Endothelial cell of umbilical vein (primary cell): ENCODE measurements at regions not wholly inside any gene's neighbourhood (a gene's known extent, or its start where the extent isn't known, plus 50 kb on each side); places are given as distances from the start of the nearest gene placed in this dataset.

Experiments
- BruUV-seq: library from RNA; stranded (reverse); fragments of 400-500 nt; replicated peaks from 2 replicates; lab custom pipeline; 2021; lab: Mats Ljungman, UMichigan
- CTCF ChIA-PET: fragments of 300-600, 350-600 bp; sonication (Branson Sonifier 250); formaldehyde crosslinking; loops from one replicate; lab custom pipeline; 2021; ENCODE audit warnings: antibody characterized with exemption, inconsistent platforms; lab: Charles Lee
- POLR2A ChIA-PET: fragments of 300-600, 350-600 bp; sonication (Branson Sonifier 250); formaldehyde crosslinking; loops from one replicate; lab custom pipeline; 2021; ENCODE audit warnings: antibody characterized with exemption, inconsistent platforms; lab: Charles Lee
- DNase-seq: peaks from one replicate; pipeline ENCODE4 v3.0.0-alpha.2; 2011; ENCODE audit warnings: low read depth, low spot score
- FAIRE-seq: peaks from 2 replicates; lab custom pipeline; 2011; peaks lifted over from hg19 to GRCh38; lab: Jason Lieb, UNC
- H2AFZ ChIP-seq: 2 replicates; pipeline ENCODE4 v1.6.0; 2012; ENCODE audit warnings: low read depth, low read length, control low read depth, inconsistent platforms
- H3K27ac ChIP-seq: 2 replicates; pipeline ENCODE4 v1.5.1; 2011; ENCODE audit warnings: low read depth, mild to moderate bottlenecking, control low read depth, low read length, moderate library complexity; ENCODE audit not compliant: insufficient read depth
- H3K27me3 ChIP-seq, 2 experiments: 2 replicates each; pipeline versions ENCODE4 v1.6.0 to v1.6.1; 2011; ENCODE audit warnings: low read length in 2 of 2, mixed read lengths in 1 of 2; ENCODE audit not compliant: control insufficient read depth in 2 of 2, insufficient read depth in 2 of 2
- H3K36me3 ChIP-seq, 2 experiments: 2 replicates in 1 of 2; 3 replicates in 1 of 2; pipeline ENCODE4 v1.5.1; 2011; ENCODE audit warnings: low read length in 2 of 2, mild to moderate bottlenecking in 1 of 2, moderate library complexity in 1 of 2; ENCODE audit not compliant: control insufficient read depth in 2 of 2, insufficient read depth in 2 of 2; ENCODE audit errors: extremely low read depth in 1 of 2
- H3K4me1 ChIP-seq: 3 replicates; pipeline ENCODE4 v1.5.1; 2011; ENCODE audit warnings: mild to moderate bottlenecking, low read length; ENCODE audit not compliant: control insufficient read depth, insufficient read depth; ENCODE audit errors: extremely low read depth
- H3K4me2 ChIP-seq: 2 replicates; pipeline ENCODE4 v1.6.1; 2011; ENCODE audit warnings: low read length, control low read depth, mixed read lengths; ENCODE audit not compliant: insufficient read depth
- H3K4me3 ChIP-seq, 3 experiments: fragments of 200-600 bp in 1 of 3; sonication (generic), shearing (Covaris generic) in 1 of 3; replicated peaks in 1 of 3; 2 replicates each; pipeline ENCODE4 v1.5.1; 2011 to 2016; ENCODE audit warnings: control low read depth in 3 of 3, low read length in 3 of 3, mild to moderate bottlenecking in 2 of 3, inconsistent platforms in 1 of 3, low read depth in 1 of 3, moderate library complexity in 1 of 3; ENCODE audit not compliant: insufficient read depth in 1 of 3
- H3K79me2 ChIP-seq: 2 replicates; pipeline ENCODE4 v1.6.0; 2012; ENCODE audit warnings: low read length, inconsistent platforms; ENCODE audit not compliant: control insufficient read depth, insufficient read depth
- H3K9ac ChIP-seq: replicated peaks from 2 replicates; pipeline ENCODE3; 2011; ENCODE audit warnings: low read length, control low read depth; ENCODE audit not compliant: insufficient read depth; ENCODE audit errors: extremely low read depth
- H3K9me1 ChIP-seq: replicated peaks from 3 replicates; pipeline ENCODE4 v1.6.0; 2011; ENCODE audit warnings: mild to moderate bottlenecking, low read length; ENCODE audit not compliant: control insufficient read depth, insufficient read depth; ENCODE audit errors: extremely low read depth
- H3K9me3 ChIP-seq: replicated peaks from 2 replicates; pipeline ENCODE4 v1.5.1; 2012; ENCODE audit warnings: low read length, inconsistent platforms; ENCODE audit not compliant: control insufficient read depth, insufficient read depth
- H4K20me1 ChIP-seq: replicated peaks from 2 replicates; pipeline ENCODE3; 2011; ENCODE audit warnings: mild to moderate bottlenecking, low read length; ENCODE audit not compliant: control insufficient read depth, insufficient read depth; ENCODE audit errors: extremely low read depth
- CTCF ChIP-seq, 2 donors: IDR thresholded peaks; 1 replicate in 1 of 2; 2 replicates in 1 of 2; pipeline ENCODE4 v1.5.1; 2011; ENCODE audit warnings: low read length in 2 of 2, mild to moderate bottlenecking in 2 of 2, moderate library complexity in 2 of 2, control low read depth in 1 of 2, inconsistent platforms in 1 of 2, low read depth in 1 of 2; ENCODE audit not compliant: insufficient read depth in 1 of 2; ENCODE audit errors: extremely low read depth in 1 of 2
- EZH2 ChIP-seq: IDR thresholded peaks from 2 replicates; pipeline ENCODE4 v1.6.1; 2012; ENCODE audit warnings: borderline replicate concordance, low read depth, mild to moderate bottlenecking, moderate library complexity, low read length, inconsistent platforms; ENCODE audit not compliant: severe bottlenecking
- FOS ChIP-seq: IDR thresholded peaks from 2 replicates; pipeline ENCODE4 v1.6.1; 2011; ENCODE audit warnings: mild to moderate bottlenecking, low read length, moderate library complexity, borderline replicate concordance; ENCODE audit not compliant: insufficient read depth
- GATA2 ChIP-seq: IDR thresholded peaks from 2 replicates; pipeline ENCODE4 v1.7.0; 2011; ENCODE audit warnings: low read depth, mild to moderate bottlenecking, moderate library complexity, mixed read lengths, low read length; ENCODE audit not compliant: insufficient read length, insufficient read depth
- JUN ChIP-seq: IDR thresholded peaks from 2 replicates; pipeline ENCODE4 v1.6.1; 2011; ENCODE audit warnings: borderline replicate concordance, low read depth; ENCODE audit not compliant: insufficient read length, insufficient read depth
- MAX ChIP-seq: IDR thresholded peaks from 2 replicates; pipeline ENCODE4 v1.6.1; 2011; ENCODE audit not compliant: insufficient read depth, insufficient read length
- MYC ChIP-seq: IDR thresholded peaks from one replicate; pipeline ENCODE4 v1.6.1; 2011; ENCODE audit warnings: mild to moderate bottlenecking, low read depth, low read length
- POLR2A ChIP-seq: IDR thresholded peaks from 2 replicates; pipeline ENCODE4 v1.6.1; 2012; ENCODE audit warnings: low read depth, mild to moderate bottlenecking, control low read depth, low read length
- POLR2AphosphoS5 ChIP-seq: IDR thresholded peaks from 2 replicates; pipeline ENCODE4 v1.6.1; 2012; ENCODE audit warnings: low read depth, mild to moderate bottlenecking, control low read depth, low read length, moderate library complexity; ENCODE audit not compliant: insufficient read depth
- dilution Hi-C: fragments of 300-500 bp; cut with MboI; formaldehyde crosslinking; loops from one replicate; pipeline ENCODE4 v1.15.0; 2019; ENCODE audit warnings: low sequenced_read_pairs; ENCODE audit not compliant: extremely low pct_ligation_motif_present
- intact Hi-C: fragments of 100-400 bp; cut with micrococcal nuclease; formaldehyde crosslinking; loops from one replicate; pipeline ENCODE4 v1.10.0; 2022

GRCh38 chr3:168157903-168158302, 62.2 kb upstream of the GOLIM4 start:
- Histone ChIP-seq H3K27me3 (peaks cover 4 to 14% of the 10 kb centered on the region in 2 experiments), H3K9ac (no peak overlapping the region), H3K36me3 (no peaks in the 10 kb centered on the region), H3K4me3 (no peak overlapping the region), H3K4me2 (no peak overlapping the region), H3K79me2 (no peaks in the 10 kb centered on the region), H3K4me1 (no peaks in the 10 kb centered on the region), H3K27ac (no peak overlapping the region), H4K20me1 (no peaks in the 10 kb centered on the region), H3K9me3 (no peaks in the 10 kb centered on the region), H3K9me1 (no peaks in the 10 kb centered on the region), H2AFZ (no peak overlapping the region)
- dilution Hi-C loops, result no loop called here
- intact Hi-C loops, result no loop called here
- CTCF ChIA-PET, result interaction anchor here (1.7 kb wide), 1 partner anchor 9 kb away, joined by 15 read pairs; no protein-coding TSS in a partner anchor
- FAIRE-seq (no peak), DNase-seq (no peak)
- POLR2A ChIA-PET, result no interaction called here
- TF ChIP-seq EZH2 (no peak), FOS (no peak), POLR2A (no peak)
- BruUV-seq, result no TSS peak

GRCh38 chr3:168157099-168157700, 61.5 kb upstream of the GOLIM4 start:
- H3K79me2 ChIP-seq, result no peaks in the 10 kb centered on the region
- H3K4me3 ChIP-seq, result no peak overlapping the region
- H3K27ac ChIP-seq, result no peak overlapping the region
- no peaks in the 10 kb centered on the region for H3K4me1 ChIP-seq
- peaks cover 4 to 14% of the 10 kb centered on the region in 2 experiments for H3K27me3 ChIP-seq
- TF ChIP-seq FOS (no peak), CTCF (IDR thresholded peaks at IDR 0.05; ENCODE audit: extremely low read depth in 1 of 2, insufficient read depth in 1 of 2, low read depth in 1 of 2, low read length in 2 of 2) (no peak), POLR2A (no peak), POLR2AphosphoS5 (no peak), JUN (no peak), EZH2 (no peak), MAX (no peak), MYC (no peak), GATA2 (no peak)
- FAIRE-seq (no peak), DNase-seq (no peak)
- no peak overlapping the region for H3K4me2 ChIP-seq
- POLR2A ChIA-PET, result no interaction called here
- dilution Hi-C loops, result no loop called here
- H2AFZ ChIP-seq, result no peak overlapping the region
- BruUV-seq, result no TSS peak
- no peaks in the 10 kb centered on the region for H3K9me3 ChIP-seq
- intact Hi-C loops, result no loop called here
- H4K20me1 ChIP-seq, result no peaks in the 10 kb centered on the region
- CTCF ChIA-PET, result interaction anchor here (0.9 to 1.7 kb wide), 2 partner anchors 9 to 109 kb away, joined by 5 to 15 read pairs; no protein-coding TSS in a partner anchor
- H3K9me1 ChIP-seq, result no peaks in the 10 kb centered on the region
- no peaks in the 10 kb centered on the region for H3K36me3 ChIP-seq
- H3K9ac ChIP-seq, result no peak overlapping the region
